ENCODE measurements at regions not wholly inside any gene's neighbourhood (a gene's known extent, or its start where the extent isn't known, plus 50 kb on each side); places are given as distances from the start of the nearest gene placed in this dataset.

- TF ChIP-seq POLR2A (IDR thresholded peaks at IDR 0.05; ENCODE audit: low read length) = no peak
- TF ChIP-seq GATA1 (IDR thresholded peaks at IDR 0.05; ENCODE audit: low read depth, low read length) = no peak
Observed at GRCh38 chr10:6916601-6917000, 336.5 kb upstream of the PRKCQ start.

Measured in erythroblast (primary cell).